ENCODE measurements at regions not wholly inside any gene's neighbourhood (a gene's known extent, or its start where the extent isn't known, plus 50 kb on each side); places are given as distances from the start of the nearest gene placed in this dataset.

- Histone ChIP-seq H3K27me3 (no peaks in the 10 kb centered on the region), H3K9me3 (no peaks in the 10 kb centered on the region), H3K27ac (no peak overlapping the region), H3K4me1 (no peaks in the 10 kb centered on the region), H3K36me3 (no peaks in the 10 kb centered on the region), H3K4me3 (no peak overlapping the region)
- no peak for DNase-seq (ENCODE audit: low spot score in 2 of 2)
- no peak for TF ChIP-seq CTCF (IDR thresholded peaks at IDR 0.05)
- TF ChIP-seq POLR2A (IDR thresholded peaks at IDR 0.05), result no peak
- no peak for TF ChIP-seq POLR2AphosphoS5 (IDR thresholded peaks at IDR 0.05)
- intact Hi-C loops (cut with DNase I; ENCODE audit: low total_unique reads), result no loop called here
Measured at GRCh38 chr15:96733721-96734120, 403.2 kb downstream of the NR2F2 start.

- H3K27ac ChIP-seq, result no peak overlapping the region
- intact Hi-C loops (cut with DNase I; ENCODE audit: low total_unique reads), result no loop called here
- TF ChIP-seq CTCF (IDR thresholded peaks at IDR 0.05) (no peak), POLR2AphosphoS5 (IDR thresholded peaks at IDR 0.05) (no peak), POLR2A (IDR thresholded peaks at IDR 0.05) (no peak)
- H3K4me1 ChIP-seq, result no peaks in the 10 kb centered on the region
- no peaks in the 10 kb centered on the region for H3K27me3 ChIP-seq
- DNase-seq (ENCODE audit: low spot score in 2 of 2), result no peak
- no peak overlapping the region for H3K4me3 ChIP-seq
- H3K9me3 ChIP-seq, result no peaks in the 10 kb centered on the region
- no peaks in the 10 kb centered on the region for H3K36me3 ChIP-seq
Measured at GRCh38 chr15:96735632-96736240, 405.2 kb downstream of the NR2F2 start.

- Histone ChIP-seq H3K9me3 (no peaks in the 10 kb centered on the region), H3K27me3 (no peaks in the 10 kb centered on the region), H3K4me1 (no peaks in the 10 kb centered on the region), H3K4me3 (no peak overlapping the region), H3K27ac (no peak overlapping the region), H3K36me3 (no peaks in the 10 kb centered on the region)
- DNase-seq (ENCODE audit: low spot score in 2 of 2), result no peak
- no peak for TF ChIP-seq POLR2AphosphoS5 (IDR thresholded peaks at IDR 0.05)
- no peak for TF ChIP-seq CTCF (IDR thresholded peaks at IDR 0.05)
- TF ChIP-seq POLR2A (IDR thresholded peaks at IDR 0.05), result no peak
- intact Hi-C loops (cut with DNase I; ENCODE audit: low total_unique reads), result no loop called here
Measured at GRCh38 chr15:96736384-96736783, 405.9 kb downstream of the NR2F2 start.

- no peaks in the 10 kb centered on the region for H3K27me3 ChIP-seq
- DNase-seq (ENCODE audit: low spot score in 2 of 2), result no peak
- no peaks in the 10 kb centered on the region for H3K4me1 ChIP-seq
- no peaks in the 10 kb centered on the region for H3K36me3 ChIP-seq
- no peak overlapping the region for H3K27ac ChIP-seq
- no peak overlapping the region for H3K4me3 ChIP-seq
- no peak for TF ChIP-seq CTCF (IDR thresholded peaks at IDR 0.05)
- no peak for TF ChIP-seq POLR2A (IDR thresholded peaks at IDR 0.05)
- TF ChIP-seq POLR2AphosphoS5 (IDR thresholded peaks at IDR 0.05), result no peak
- H3K9me3 ChIP-seq, result no peaks in the 10 kb centered on the region
- intact Hi-C loops (cut with DNase I; ENCODE audit: low total_unique reads), result no loop called here
Measured at GRCh38 chr15:96737408-96737807, 406.9 kb downstream of the NR2F2 start.

GRCh38 chr15:96746665-96747064, 416.2 kb downstream of the NR2F2 start:
- TF ChIP-seq POLR2A (IDR thresholded peaks at IDR 0.05) (no peak), CTCF (IDR thresholded peaks at IDR 0.05) (no peak), POLR2AphosphoS5 (IDR thresholded peaks at IDR 0.05) (no peak)
- H3K27ac ChIP-seq, result no peak overlapping the region
- H3K27me3 ChIP-seq, result peaks cover 0 to 2% of the 10 kb centered on the region in 2 donors
- H3K4me1 ChIP-seq, result no peaks in the 10 kb centered on the region
- no peak for DNase-seq (ENCODE audit: low spot score in 2 of 2)
- no peaks in the 10 kb centered on the region for H3K36me3 ChIP-seq
- intact Hi-C loops (cut with DNase I; ENCODE audit: low total_unique reads), result loop anchor here (10.0 kb wide), 1 partner anchor 1952 kb away; no protein-coding TSS in a partner anchor
- no peaks in the 10 kb centered on the region for H3K9me3 ChIP-seq
- no peak overlapping the region for H3K4me3 ChIP-seq

Measured in breast epithelium (tissue), 4 donors.